ENCODE measurements at regions not wholly inside any gene's neighbourhood (a gene's known extent, or its start where the extent isn't known, plus 50 kb on each side); places are given as distances from the start of the nearest gene placed in this dataset.

- no peak overlapping the region for H3K4ac ChIP-seq (ENCODE audit: low read length)
- H2AFZ ChIP-seq (ENCODE audit: low read length), result no peak overlapping the region
- H3K18ac ChIP-seq (ENCODE audit: low read length), result no peak overlapping the region
- H3K9me3 ChIP-seq (replicated peaks in 1 of 2; ENCODE audit: control insufficient read depth in 2 of 2, insufficient read depth in 1 of 2, low read depth in 1 of 2, low read length in 2 of 2), result no peaks in the 10 kb centered on the region
- H2BK15ac ChIP-seq (ENCODE audit: low read length), result no peak overlapping the region
- no peaks in the 10 kb centered on the region for H3K79me1 ChIP-seq (ENCODE audit: low read depth, low read length)
- H3K36me3 ChIP-seq (replicated peaks in 1 of 2; ENCODE audit: control insufficient read depth in 2 of 2, insufficient read depth in 2 of 2, low read length in 2 of 2), result no peaks in the 10 kb centered on the region
- WGBS, 2 donors (ENCODE audit: extremely low coverage in 2 of 2, insufficient read length in 2 of 2, insufficient replicate concordance in 1 of 2), result no CpG with 5 or more reads among the region's 8 CpGs
- H4K91ac ChIP-seq (ENCODE audit: low read depth, low read length, poor library complexity), result no peak overlapping the region
- no peak overlapping the region for H4K8ac ChIP-seq (ENCODE audit: low read depth, low read length)
- peaks cover 0 to 2% of the 10 kb centered on the region in 2 donors for H3K4me1 ChIP-seq (ENCODE audit: control insufficient read depth in 2 of 2, insufficient read depth in 1 of 2, low read depth in 1 of 2, low read length in 2 of 2)
- H3K27ac ChIP-seq (replicated peaks; ENCODE audit: low read length), result no peak overlapping the region
- no peak overlapping the region for H3K9ac ChIP-seq (ENCODE audit: low read depth, low read length, poor library complexity)
- H3K27me3 ChIP-seq (ENCODE audit: control insufficient read depth in 3 of 3, insufficient read depth in 3 of 3, low read depth in 1 of 3, low read length in 3 of 3), result no peaks in the 10 kb centered on the region
- no peak for DNase-seq (ENCODE audit: low spot score)
- no peak overlapping the region for H3K4me2 ChIP-seq (ENCODE audit: insufficient read depth, low read length, poor library complexity, severe bottlenecking)
- no peak overlapping the region for H2BK5ac ChIP-seq (ENCODE audit: low read length)
- no peak overlapping the region for H3K4me3 ChIP-seq (ENCODE audit: low read length in 2 of 2)
- no peak overlapping the region for H2AK5ac ChIP-seq (ENCODE audit: low read depth, low read length)
- H3K23ac ChIP-seq (ENCODE audit: low read depth, low read length, poor library complexity), result no peak overlapping the region
- no peak overlapping the region for H2BK12ac ChIP-seq (ENCODE audit: low read length)
- no peak overlapping the region for H3K14ac ChIP-seq (ENCODE audit: low read length)
- no peak overlapping the region for H2BK120ac ChIP-seq (ENCODE audit: low read depth, low read length)
Measured at GRCh38 chr11:26248661-26249060, 83.3 kb upstream of the ANO3 start.

DNA sequence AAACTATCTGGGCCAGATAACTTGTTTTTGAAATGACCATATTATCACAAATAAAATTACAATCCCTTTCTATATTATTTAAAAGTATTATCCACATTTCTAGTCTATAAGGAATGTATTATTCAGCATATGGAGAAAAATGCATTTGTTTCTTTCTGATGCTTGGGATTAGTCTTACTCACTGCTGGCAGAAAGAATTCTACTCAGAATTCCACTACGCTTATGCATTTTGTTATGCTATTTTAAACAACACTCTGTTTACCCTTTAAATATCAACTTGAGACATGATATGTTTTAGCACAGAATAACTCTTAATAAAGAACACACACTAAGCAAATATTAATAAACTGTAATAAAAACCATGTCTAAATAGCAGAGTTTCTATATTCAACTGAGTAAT lies 77.6 kb upstream of the ANO3 start:
- Histone ChIP-seq H3K79me1 (ENCODE audit: low read depth, low read length) (no peaks in the 10 kb centered on the region), H3K27me3 (ENCODE audit: control insufficient read depth in 3 of 3, insufficient read depth in 3 of 3, low read depth in 1 of 3, low read length in 3 of 3) (no peaks in the 10 kb centered on the region), H4K8ac (ENCODE audit: low read depth, low read length) (no peak overlapping the region), H3K4me1 (ENCODE audit: control insufficient read depth in 2 of 2, insufficient read depth in 1 of 2, low read depth in 1 of 2, low read length in 2 of 2) (peaks cover 0 to 2% of the 10 kb centered on the region in 2 donors), H3K9ac (ENCODE audit: low read depth, low read length, poor library complexity) (no peak overlapping the region), H3K23ac (ENCODE audit: low read depth, low read length, poor library complexity) (no peak overlapping the region), H3K36me3 (replicated peaks in 1 of 2; ENCODE audit: control insufficient read depth in 2 of 2, insufficient read depth in 2 of 2, low read length in 2 of 2) (no peaks in the 10 kb centered on the region), H2BK15ac (ENCODE audit: low read length) (no peak overlapping the region), H2BK120ac (ENCODE audit: low read depth, low read length) (no peak overlapping the region), H3K4me2 (ENCODE audit: insufficient read depth, low read length, poor library complexity, severe bottlenecking) (no peak overlapping the region), H3K18ac (ENCODE audit: low read length) (no peak overlapping the region), H3K4ac (ENCODE audit: low read length) (no peak overlapping the region), H2BK12ac (ENCODE audit: low read length) (no peak overlapping the region), H2AFZ (ENCODE audit: low read length) (no peak overlapping the region), H3K9me3 (replicated peaks in 1 of 2; ENCODE audit: control insufficient read depth in 2 of 2, insufficient read depth in 1 of 2, low read depth in 1 of 2, low read length in 2 of 2) (no peaks in the 10 kb centered on the region), H3K14ac (ENCODE audit: low read length) (no peak overlapping the region), H3K4me3 (ENCODE audit: low read length in 2 of 2) (no peak overlapping the region), H2AK5ac (ENCODE audit: low read depth, low read length) (no peak overlapping the region), H2BK5ac (ENCODE audit: low read length) (no peak overlapping the region), H3K27ac (replicated peaks; ENCODE audit: low read length) (no peak overlapping the region), H4K91ac (ENCODE audit: low read depth, low read length, poor library complexity) (no peak overlapping the region)
- DNase-seq (ENCODE audit: low spot score), result no peak
- no CpG with 5 or more reads among the region's 1 CpG for WGBS, 2 donors (ENCODE audit: extremely low coverage in 2 of 2, insufficient read length in 2 of 2, insufficient replicate concordance in 1 of 2)

- no peaks in the 10 kb centered on the region for H3K4me1 ChIP-seq (ENCODE audit: control insufficient read depth in 2 of 2, insufficient read depth in 1 of 2, low read depth in 1 of 2, low read length in 2 of 2)
- no peak overlapping the region for H3K4me2 ChIP-seq (ENCODE audit: insufficient read depth, low read length, poor library complexity, severe bottlenecking)
- no peaks in the 10 kb centered on the region for H3K36me3 ChIP-seq (replicated peaks in 1 of 2; ENCODE audit: control insufficient read depth in 2 of 2, insufficient read depth in 2 of 2, low read length in 2 of 2)
- no peak overlapping the region for H3K23ac ChIP-seq (ENCODE audit: low read depth, low read length, poor library complexity)
- no peak overlapping the region for H3K14ac ChIP-seq (ENCODE audit: low read length)
- H3K4me3 ChIP-seq (ENCODE audit: low read length in 2 of 2), result no peak overlapping the region
- H2BK12ac ChIP-seq (ENCODE audit: low read length), result no peak overlapping the region
- no peak overlapping the region for H3K4ac ChIP-seq (ENCODE audit: low read length)
- no peaks in the 10 kb centered on the region for H3K79me1 ChIP-seq (ENCODE audit: low read depth, low read length)
- H3K18ac ChIP-seq (ENCODE audit: low read length), result no peak overlapping the region
- no peaks in the 10 kb centered on the region for H3K27me3 ChIP-seq (ENCODE audit: control insufficient read depth in 3 of 3, insufficient read depth in 3 of 3, low read depth in 1 of 3, low read length in 3 of 3)
- no peak for DNase-seq (ENCODE audit: low spot score)
- no peaks in the 10 kb centered on the region for H3K9me3 ChIP-seq (replicated peaks in 1 of 2; ENCODE audit: control insufficient read depth in 2 of 2, insufficient read depth in 1 of 2, low read depth in 1 of 2, low read length in 2 of 2)
- H3K27ac ChIP-seq (replicated peaks; ENCODE audit: low read length), result no peak overlapping the region
- H2AK5ac ChIP-seq (ENCODE audit: low read depth, low read length), result no peak overlapping the region
- no peak overlapping the region for H3K9ac ChIP-seq (ENCODE audit: low read depth, low read length, poor library complexity)
- H2BK5ac ChIP-seq (ENCODE audit: low read length), result no peak overlapping the region
- H2BK120ac ChIP-seq (ENCODE audit: low read depth, low read length), result no peak overlapping the region
- no peak overlapping the region for H2BK15ac ChIP-seq (ENCODE audit: low read length)
- H2AFZ ChIP-seq (ENCODE audit: low read length), result no peak overlapping the region
- H4K8ac ChIP-seq (ENCODE audit: low read depth, low read length), result no peak overlapping the region
- H4K91ac ChIP-seq (ENCODE audit: low read depth, low read length, poor library complexity), result no peak overlapping the region
Measured at GRCh38 chr11:26263769-26264168, 68.2 kb upstream of the ANO3 start.

DNA sequence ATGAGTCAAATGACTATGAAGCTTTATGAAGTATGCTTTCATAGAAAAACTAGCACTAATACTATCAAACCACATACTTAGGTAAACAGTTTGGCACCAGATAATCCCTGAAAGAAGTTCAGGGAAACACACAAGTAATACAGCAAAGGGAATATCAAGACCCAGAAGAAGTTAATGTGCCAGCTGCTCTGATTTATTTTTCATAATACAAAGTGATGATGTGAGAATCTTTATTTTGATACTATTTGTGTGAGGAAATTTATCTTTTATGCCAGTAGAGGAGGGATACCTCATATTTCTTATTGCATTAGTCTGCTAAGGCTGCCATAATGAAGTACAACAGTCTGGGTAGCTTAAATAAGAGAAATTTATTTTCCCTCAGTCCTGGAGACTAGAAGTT lies 67.7 kb upstream of the ANO3 start:
- no peak overlapping the region for H2BK15ac ChIP-seq (ENCODE audit: low read length)
- no peak overlapping the region for H3K4ac ChIP-seq (ENCODE audit: low read length)
- H3K27me3 ChIP-seq (ENCODE audit: control insufficient read depth in 3 of 3, insufficient read depth in 3 of 3, low read depth in 1 of 3, low read length in 3 of 3), result no peaks in the 10 kb centered on the region
- H3K27ac ChIP-seq (replicated peaks; ENCODE audit: low read length), result no peak overlapping the region
- DNase-seq (ENCODE audit: low spot score), result no peak
- H3K18ac ChIP-seq (ENCODE audit: low read length), result no peak overlapping the region
- no peak overlapping the region for H2BK120ac ChIP-seq (ENCODE audit: low read depth, low read length)
- no peak overlapping the region for H2AFZ ChIP-seq (ENCODE audit: low read length)
- H3K36me3 ChIP-seq (replicated peaks in 1 of 2; ENCODE audit: control insufficient read depth in 2 of 2, insufficient read depth in 2 of 2, low read length in 2 of 2), result no peaks in the 10 kb centered on the region
- no peak overlapping the region for H4K91ac ChIP-seq (ENCODE audit: low read depth, low read length, poor library complexity)
- no peak overlapping the region for H2BK5ac ChIP-seq (ENCODE audit: low read length)
- no peaks in the 10 kb centered on the region for H3K9me3 ChIP-seq (replicated peaks in 1 of 2; ENCODE audit: control insufficient read depth in 2 of 2, insufficient read depth in 1 of 2, low read depth in 1 of 2, low read length in 2 of 2)
- H3K4me2 ChIP-seq (ENCODE audit: insufficient read depth, low read length, poor library complexity, severe bottlenecking), result no peak overlapping the region
- H3K14ac ChIP-seq (ENCODE audit: low read length), result no peak overlapping the region
- no peak overlapping the region for H3K9ac ChIP-seq (ENCODE audit: low read depth, low read length, poor library complexity)
- no peak overlapping the region for H2BK12ac ChIP-seq (ENCODE audit: low read length)
- no peaks in the 10 kb centered on the region for H3K4me1 ChIP-seq (ENCODE audit: control insufficient read depth in 2 of 2, insufficient read depth in 1 of 2, low read depth in 1 of 2, low read length in 2 of 2)
- H3K79me1 ChIP-seq (ENCODE audit: low read depth, low read length), result no peaks in the 10 kb centered on the region
- no peak overlapping the region for H3K4me3 ChIP-seq (ENCODE audit: low read length in 2 of 2)
- no peak overlapping the region for H3K23ac ChIP-seq (ENCODE audit: low read depth, low read length, poor library complexity)
- no peak overlapping the region for H4K8ac ChIP-seq (ENCODE audit: low read depth, low read length)
- H2AK5ac ChIP-seq (ENCODE audit: low read depth, low read length), result no peak overlapping the region

Data from neuronal stem cell (in vitro differentiated cells).